Fibroblast of the aortic adventitia (primary cell): ENCODE measurements at regions not wholly inside any gene's neighbourhood (a gene's known extent, or its start where the extent isn't known, plus 50 kb on each side); places are given as distances from the start of the nearest gene placed in this dataset.

Experiments used
- DNase-seq: peaks from one replicate; pipeline ENCODE4 v3.0.0-alpha.2; 2010; ENCODE audit warnings: low read depth
- H3K4me3 ChIP-seq: 2 replicates; pipeline ENCODE4 v1.5.1; 2011; ENCODE audit warnings: low read depth, mild to moderate bottlenecking, control low read depth, low read length, moderate library complexity
- CTCF ChIP-seq: IDR thresholded peaks from 2 replicates; pipeline ENCODE4 v1.5.1; 2011; ENCODE audit warnings: mild to moderate bottlenecking, low read length, control low read depth, inconsistent platforms; ENCODE audit not compliant: insufficient read depth

- no peak for DNase-seq
- TF ChIP-seq CTCF: no peak
- no peak overlapping the region for H3K4me3 ChIP-seq
Measured at GRCh38 chr14:97773598-97773997, 976.4 kb downstream of the VRK1 start.

DNA sequence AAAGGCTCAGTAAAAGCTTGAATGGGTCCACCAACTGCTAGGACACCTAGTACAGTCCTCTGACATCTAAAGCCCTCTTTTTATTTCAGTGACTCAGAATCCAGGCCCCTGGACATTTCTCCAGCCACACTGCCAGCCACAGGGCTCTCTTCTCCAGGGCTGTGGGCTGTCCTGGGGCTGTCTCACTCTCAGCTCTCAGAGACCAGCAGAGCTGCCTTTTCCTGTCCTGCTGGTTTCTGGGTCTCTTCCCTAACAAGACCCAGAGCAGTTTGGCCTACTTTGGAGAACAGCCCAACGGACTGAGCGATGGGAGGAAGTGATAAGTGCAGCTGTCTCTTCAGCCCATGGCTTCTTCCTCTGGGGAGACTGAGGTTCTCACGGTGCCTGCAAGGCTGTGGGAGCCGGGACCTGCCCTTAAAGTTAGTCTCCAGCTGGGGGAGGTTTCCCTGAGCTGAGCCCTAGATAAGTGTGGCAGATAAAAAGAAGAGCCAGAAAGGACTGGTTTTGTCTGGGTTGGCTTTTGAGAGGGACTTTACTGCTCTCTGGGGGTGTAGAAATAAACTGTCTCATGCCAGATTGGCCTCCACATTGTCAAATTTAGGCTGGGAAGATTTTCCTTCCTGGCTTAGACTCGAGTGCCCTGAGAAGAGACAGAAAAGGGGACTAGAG, 979.8 kb downstream of the VRK1 start:
- H3K4me3 ChIP-seq: no peak overlapping the region
- DNase-seq: no peak
- no peak for TF ChIP-seq CTCF

- no peak overlapping the region for H3K4me3 ChIP-seq
- no peak for TF ChIP-seq CTCF
- no peak for DNase-seq
Measured at GRCh38 chr14:97777622-97778355, 980.6 kb downstream of the VRK1 start.

GRCh38 chr14:97779140-97779539, 982.0 kb downstream of the VRK1 start:
- no peak for TF ChIP-seq CTCF
- DNase-seq: no peak

DNA sequence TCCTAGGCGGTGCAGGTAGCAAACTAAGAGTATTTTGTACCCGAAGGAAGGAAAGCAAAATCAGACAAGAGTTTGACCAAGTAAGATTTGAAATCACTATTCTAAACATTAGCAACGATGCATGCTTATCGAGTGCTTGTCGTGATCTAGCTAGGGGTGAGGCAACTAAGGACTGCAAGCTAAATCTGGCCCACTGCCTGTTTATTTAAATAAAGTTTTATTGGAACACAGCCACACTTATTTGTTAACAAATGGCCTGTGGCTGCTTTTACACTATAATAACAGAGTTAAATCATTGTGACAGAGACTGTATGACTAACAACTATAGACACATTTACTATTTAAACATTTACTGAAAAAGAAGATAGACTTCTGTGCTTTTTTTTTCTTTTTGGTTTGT, 983.6 kb downstream of the VRK1 start:
- TF ChIP-seq CTCF: no peak
- H3K4me3 ChIP-seq: no peak overlapping the region
- no peak for DNase-seq

More at GRCh38 chr14:97779140-97779539, 982.0 kb downstream of the VRK1 start:
- H3K4me3 ChIP-seq: no peak overlapping the region

GRCh38 chr14:97781961-97782360, 984.8 kb downstream of the VRK1 start:
- TF ChIP-seq CTCF: no peak
- DNase-seq: no peak
- H3K4me3 ChIP-seq: no peak overlapping the region
